ENCODE measurements at regions not wholly inside any gene's neighbourhood (a gene's known extent, or its start where the extent isn't known, plus 50 kb on each side); places are given as distances from the start of the nearest gene placed in this dataset.
"Not testable (repeated sequence)": the region's sequence is repeated elsewhere in the genome, so short reads cannot be mapped to it uniquely, and the experiment has no call there.

DNA sequence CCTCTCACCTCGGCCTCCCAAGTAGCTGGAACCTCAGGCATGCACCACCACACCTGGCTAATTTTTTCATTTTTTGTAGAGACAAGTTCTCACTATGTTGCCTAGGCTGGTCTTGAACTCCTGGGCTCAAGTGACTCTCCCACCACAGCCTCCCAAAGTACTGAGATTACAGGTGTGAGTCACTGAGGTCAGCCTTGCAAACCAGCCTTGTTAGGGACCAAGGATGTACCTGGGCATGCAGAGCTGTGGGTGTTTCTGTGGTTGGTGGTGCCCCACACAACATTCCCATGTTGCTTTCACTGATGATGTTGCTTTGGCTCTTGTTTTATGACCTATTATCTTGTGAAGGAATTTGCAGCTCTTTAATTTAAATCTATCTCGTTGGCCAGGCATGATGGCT lies 54.8 kb downstream of the OTUD1 start:
- ATAC-seq (no peak), DNase-seq (peak; percentile 12)

DNA sequence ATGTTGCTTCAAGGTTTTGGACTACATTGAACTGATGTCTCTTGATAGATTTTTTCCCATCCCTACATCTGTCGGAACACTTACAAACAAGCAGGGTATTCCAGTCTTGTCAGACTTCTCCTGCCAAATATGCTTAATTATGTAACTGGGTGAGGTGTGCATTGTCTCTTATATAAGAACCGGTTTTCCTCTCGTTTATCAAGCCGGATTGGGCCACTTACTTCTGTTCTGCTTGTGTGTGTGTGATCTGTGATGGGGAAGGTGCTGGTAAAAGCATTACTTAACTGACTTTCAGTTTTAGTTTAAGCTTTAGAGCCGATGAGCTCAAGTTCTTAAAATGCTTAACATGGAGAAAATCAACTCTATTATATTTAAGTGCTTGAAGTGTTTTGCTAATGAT lies 57.9 kb downstream of the OTUD1 start:
- ATAC-seq (no peak), DNase-seq (no peak)

DNA sequence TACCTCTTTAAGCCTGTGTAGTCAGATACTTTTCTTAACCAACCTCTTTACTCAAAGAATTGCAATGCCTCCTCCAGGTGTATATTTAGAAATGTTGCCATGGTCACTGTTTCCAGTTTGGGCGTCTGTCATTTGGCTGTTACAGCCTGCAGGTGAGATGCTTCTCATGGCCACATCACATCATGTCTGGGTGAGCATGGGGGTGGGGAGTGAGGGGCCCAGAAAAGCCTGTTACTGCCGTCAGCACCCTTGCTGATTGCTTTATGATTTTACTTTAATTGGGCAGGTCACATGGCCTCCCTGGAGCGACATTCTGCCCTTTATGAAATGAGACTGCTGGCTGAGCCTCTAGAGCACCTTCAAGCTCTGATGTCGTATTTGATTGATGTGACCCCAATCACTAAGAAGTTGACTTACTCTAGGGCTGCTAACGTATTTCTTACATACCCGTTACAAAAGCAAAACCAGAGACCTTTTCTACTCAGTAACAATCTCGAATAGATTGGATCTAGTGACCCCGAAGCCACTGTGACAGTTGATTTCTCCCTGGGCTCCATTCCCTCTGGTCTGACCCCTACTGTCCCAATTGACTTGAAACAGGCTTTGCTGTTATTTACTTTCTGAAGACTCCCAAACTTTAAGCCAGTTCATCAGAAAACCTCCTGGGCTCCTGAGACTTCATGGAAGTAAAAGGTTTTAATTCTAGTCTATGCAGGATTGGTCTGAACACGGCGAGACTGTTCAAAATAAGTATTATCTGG lies 60.7 kb downstream of the OTUD1 start:
- no peak for ATAC-seq
- no peak for DNase-seq

DNA sequence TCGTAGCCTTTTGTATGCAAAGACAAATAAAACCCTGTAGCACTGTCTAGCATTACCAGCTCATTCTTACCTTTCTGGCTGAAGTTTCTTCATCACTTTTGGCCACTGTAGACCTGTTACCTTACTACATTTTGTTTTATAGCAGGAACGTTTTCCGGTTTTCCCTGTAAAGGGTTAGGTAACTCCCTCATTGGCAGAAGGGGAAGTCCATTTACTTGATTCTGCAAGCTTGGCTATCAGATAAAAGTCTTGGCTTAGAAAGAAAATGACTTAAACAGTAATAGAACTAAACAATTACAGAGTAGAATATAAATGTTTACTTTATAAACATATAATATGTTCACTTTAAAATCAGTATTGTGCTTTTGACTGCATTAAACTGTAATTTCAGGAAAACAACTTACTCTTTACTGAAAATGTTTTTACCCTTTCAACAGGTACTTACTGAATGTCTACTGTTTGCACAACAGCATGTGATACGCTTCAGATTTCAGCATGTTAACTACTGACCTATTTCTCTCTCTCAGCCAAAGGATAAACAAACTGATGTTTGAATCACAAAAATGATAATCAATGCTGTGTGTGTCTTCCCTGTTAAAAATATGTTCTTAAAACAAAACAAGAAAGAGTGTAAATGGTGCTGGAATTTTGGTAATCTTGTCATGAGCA lies 67.1 kb downstream of the OTUD1 start:
- DNase-seq, result no peak
- ATAC-seq, result no peak

DNA sequence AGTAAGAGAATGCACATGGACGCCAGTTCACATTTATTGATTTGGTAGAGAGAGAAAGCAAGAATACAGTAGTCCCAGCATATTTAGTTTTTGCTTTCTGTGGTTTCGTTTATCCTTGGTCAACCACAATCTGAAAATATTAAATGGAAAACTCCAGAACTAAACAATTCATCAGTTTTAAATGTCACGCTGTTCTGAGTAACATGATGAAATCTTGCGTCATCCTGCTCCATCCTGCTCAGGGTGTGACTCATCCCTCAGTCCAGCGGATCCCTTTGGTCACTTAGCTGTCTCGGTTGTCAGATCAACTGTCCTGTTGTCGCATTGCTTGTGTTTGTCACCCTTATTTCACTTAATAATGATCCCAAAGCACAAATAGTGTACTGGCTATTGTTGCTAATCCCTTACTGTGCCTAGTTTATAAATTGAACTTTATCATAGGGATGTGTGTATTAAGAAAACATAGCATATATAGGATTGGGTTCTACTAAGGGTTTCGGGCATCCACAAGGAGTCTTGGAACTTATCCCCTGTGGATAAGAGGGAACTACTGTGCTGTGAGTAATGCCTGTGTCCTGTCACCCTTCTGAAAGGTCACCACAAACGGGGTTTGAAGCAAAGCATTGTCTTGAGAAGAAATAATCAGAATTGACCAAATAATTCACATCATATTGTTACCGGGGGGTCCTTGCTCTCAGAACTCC lies 73.6 kb downstream of the OTUD1 start:
- ATAC-seq (peak; percentile 35), DNase-seq (no peak)

DNA sequence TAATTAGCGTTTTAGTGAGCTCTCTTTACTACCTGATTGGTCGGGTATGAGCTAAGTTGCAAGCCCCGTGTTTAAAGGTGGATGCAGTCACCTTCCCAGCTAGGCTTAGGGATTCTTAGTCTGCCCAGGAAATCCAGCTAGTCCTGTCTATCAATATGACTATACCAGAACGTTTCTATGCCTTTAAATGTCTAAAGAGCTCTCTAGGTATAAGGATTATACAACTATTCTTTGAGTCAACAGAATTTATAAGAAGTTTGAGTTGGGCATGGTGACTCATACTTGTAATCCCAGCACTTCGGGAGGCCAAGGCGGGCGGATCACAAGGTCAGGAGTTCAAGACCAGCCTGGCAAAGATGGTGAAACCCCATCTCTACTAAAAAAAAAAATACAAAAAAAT lies 74.7 kb downstream of the OTUD1 start:
- ATAC-seq, DNase-seq: not testable (repeated sequence)

DNA sequence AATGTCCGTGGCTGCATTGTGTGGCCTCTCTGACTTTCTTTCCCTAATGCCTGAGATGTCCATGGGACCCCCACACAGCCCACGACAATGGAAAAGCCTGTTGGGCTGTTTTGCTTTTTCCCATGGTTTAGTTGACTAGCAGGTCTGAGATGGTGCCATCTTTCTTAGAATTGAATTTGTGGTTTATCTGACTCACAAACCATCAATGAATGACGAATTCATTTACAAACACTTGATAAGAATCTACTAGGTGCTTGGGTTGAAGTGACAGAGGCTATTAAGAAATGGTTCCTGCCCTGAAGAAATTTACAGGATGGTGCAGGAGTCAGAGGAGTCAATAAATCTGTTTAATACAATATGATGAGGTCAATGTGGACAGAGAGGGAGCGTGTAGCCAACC lies 75.4 kb downstream of the OTUD1 start:
- peak; percentile 79 for ATAC-seq
- DNase-seq, result peak; percentile 20

DNA sequence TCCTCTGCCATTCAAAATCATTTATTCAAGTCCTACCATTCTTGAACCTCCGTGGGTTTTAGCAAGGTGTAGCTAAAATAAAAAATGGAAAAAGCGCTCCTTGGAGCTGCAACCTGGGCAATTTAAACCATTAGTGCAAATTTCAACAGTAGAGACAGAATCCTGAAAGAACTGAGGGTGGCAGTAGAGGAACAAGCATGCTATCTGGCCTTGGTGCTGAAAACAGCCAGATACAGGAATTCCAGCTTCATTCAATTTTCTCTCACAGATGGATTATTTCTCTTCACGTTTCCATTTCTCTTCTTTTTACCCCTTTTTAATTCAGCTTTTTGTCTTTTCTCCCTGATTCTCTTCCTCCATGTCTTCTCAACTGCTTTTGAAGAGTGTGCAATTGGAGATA lies 77.7 kb downstream of the OTUD1 start:
- no peak for DNase-seq
- ATAC-seq, result no peak

DNA sequence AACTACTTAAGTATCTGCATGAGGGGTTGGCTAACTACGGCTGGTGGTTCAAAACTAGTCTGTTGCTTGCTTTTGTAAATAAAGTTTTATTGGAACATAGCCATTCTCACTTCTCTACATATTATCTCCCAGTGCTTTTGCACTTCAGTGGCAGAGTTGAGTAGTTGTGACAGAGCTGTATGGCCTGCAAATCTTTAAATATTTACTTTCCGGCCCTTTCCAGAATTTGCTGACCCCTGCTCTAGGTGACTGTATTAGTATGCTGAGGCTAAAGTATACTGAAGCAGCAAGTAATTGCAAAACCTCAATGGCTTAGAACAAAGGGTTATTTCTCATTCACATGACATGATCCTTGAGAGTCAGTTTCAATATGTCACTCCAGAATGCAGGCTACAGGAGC lies 78.3 kb downstream of the OTUD1 start:
- no peak for ATAC-seq
- no peak for DNase-seq

DNA sequence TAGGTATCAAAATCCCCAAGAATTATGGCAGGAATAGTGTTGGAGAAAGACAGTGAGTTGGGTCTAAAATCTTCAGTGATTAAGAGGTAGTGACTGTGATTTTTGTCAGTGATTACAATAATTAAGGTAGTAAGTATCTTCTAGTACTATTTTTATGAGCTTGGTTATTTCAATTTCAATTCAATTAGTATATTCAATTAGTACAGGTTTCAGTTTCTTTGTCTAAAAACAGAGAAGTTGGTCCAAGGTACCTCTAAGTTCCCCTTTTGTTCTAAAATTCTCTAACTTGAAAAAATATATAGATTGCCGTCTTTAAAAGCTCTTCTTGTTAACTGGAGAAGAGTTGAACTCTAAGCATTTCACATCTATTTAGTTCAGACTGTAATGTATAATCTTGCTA lies 82.9 kb downstream of the OTUD1 start:
- no peak for ATAC-seq
- no peak for DNase-seq

DNA sequence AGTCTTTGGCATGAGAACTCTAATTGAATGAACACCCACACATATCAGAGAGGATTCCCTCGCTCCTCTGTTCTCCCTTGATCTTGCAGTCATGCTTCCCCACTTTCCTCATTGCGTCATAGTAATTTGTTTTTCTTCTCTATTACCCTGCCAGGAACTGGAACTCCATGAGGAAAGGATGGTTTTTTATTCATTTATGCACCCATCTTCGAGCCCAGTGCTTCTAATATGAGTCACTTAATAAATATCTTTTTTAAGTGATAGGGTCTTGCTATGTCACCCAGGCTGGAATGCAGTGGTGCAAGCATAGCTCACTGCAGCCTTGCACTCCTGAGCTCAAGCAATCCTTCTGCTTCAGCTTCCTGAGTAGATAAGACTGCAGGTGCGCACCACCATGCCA lies 83.5 kb downstream of the OTUD1 start:
- no peak for DNase-seq

DNA sequence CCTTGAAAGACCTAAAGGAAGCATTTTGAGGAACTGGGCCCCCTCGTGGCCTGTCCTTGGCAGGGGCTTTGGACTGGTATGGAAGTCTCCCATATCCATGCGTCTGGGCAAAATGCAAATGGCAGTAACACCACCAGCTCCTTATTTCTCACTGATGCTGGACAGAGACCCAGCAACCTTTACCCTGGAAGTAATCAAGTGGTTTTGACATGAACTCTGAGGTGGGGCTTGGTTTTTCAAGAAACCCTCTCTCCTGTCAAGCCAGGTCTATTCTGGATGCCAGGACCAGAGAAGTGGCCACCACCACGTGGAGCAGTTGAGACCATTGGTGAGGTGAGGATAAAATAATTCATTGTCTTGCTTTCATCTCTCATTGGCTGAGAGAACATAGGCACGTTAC lies 84.4 kb downstream of the OTUD1 start:
- DNase-seq (no peak), ATAC-seq (no peak)

More for the DNA sequence above, 83.5 kb downstream of the OTUD1 start:
- no peak for ATAC-seq

DNA sequence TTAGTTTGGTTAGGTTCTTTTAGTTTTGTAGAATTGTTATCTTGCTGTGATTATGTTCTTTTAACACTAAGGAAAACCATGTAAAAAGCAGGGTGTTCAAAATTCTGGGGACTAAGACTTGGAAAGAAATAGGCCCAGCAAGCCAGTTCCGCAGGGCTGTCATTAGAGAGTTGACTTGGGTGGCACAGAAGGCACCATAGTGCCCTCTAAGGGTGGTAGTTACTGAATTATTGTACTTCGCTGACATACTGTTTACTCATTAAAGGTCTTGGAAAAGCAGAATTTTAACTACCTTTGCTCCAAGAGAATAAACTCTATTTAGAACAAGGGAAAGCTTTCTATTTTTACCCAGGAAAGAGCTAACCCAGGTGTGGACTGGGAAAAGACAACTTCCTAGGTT lies 86.5 kb downstream of the OTUD1 start:
- ATAC-seq (peak; percentile 59), DNase-seq (no peak)

DNA sequence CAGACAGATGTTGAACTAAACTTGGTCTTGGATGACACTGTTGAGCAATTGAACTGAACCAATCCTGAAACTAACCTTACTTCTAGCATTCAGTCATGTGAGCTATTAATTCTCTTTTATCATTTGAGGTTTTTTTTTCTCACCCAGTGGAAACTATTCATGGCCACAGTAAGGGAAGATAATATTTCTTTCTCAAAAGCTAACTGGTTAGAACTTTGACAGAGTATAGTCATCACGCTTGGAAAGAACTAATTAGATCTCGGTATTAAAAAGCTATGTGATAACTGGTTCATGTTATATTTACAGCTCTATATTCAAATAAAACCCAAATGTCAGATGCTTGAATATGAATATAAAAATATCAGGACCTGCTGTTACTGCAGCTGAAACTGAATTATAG lies 89.5 kb downstream of the OTUD1 start:
- DNase-seq (no peak), ATAC-seq (peak; percentile 26)

DNA sequence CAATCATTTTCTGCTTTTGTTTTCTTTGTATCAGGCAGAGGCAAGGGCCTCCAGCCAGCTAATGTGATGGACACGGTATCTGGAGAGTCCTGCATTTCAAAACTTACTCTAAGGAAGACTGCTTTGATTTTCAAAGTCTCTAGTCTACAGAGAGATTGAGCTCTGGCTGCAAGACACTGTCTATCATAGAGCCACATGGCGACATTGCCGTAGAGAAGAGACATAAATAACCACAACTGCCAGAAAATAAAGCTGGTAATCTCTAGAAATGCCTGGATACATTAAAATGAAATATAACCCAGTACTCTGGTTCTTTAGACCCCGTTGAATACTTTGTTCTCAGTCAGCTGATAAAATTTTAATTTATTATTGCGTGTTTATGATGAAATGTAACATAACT lies 90.8 kb downstream of the OTUD1 start:
- ATAC-seq (no peak), DNase-seq (no peak)

DNA sequence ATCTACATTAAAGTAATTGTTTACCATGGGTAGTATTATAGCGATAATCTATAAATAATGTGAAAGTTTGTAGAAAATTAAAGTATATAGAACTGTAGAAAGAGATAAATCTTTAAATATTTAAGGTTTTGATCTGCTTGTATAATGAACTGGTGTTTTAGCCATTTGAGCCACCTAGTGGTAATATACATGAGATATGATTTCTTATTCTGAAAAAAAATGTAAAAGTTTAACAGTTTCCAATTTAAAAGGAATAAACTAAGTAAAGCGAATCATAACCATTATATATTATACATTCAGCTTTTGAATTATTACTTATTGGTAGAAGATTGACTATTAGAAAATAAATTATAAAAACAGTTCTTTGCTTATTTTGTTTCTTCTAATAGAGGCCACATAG lies 91.2 kb downstream of the OTUD1 start:
- DNase-seq (no peak), ATAC-seq (no peak)

DNA sequence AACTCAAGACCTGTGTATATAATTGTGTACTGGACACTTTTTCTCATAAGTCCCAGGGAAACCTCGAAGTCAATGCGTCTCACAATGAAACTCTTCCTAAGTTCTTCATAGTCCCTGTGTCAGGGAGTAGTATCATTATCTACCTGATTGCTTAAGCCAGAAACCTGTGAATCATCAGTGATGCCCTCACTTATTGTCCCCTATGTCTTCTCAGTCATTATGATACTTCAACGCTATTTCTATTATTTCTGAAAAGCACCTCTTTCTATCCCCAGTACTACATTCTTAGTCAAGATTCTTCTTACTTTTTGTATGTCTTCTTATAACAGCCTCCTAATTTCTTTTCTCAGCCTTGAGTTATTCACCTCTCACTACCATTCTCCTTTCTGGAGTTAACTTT lies 94.3 kb downstream of the OTUD1 start:
- DNase-seq (no peak), ATAC-seq (peak; percentile 72)

DNA sequence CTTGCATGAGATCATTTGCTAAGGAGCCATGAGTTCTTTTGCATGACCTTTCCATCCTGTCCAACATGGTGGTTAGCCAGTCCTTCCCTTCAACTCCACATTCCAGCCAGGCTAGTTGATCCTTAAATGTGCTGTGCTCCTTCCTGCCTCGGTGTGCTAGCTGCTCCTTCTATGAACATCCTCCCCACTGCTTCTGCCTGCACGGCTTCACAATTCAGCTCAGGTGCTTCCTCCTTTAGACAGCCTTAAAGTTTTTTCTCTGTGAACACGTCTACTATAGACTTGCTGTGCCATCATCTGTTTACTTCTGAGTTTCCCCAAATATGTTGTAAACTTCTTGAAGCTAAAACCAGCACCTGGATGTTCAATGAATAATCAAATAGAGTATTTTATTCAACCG lies 95.5 kb downstream of the OTUD1 start:
- DNase-seq, result no peak
- no peak for ATAC-seq

DNA sequence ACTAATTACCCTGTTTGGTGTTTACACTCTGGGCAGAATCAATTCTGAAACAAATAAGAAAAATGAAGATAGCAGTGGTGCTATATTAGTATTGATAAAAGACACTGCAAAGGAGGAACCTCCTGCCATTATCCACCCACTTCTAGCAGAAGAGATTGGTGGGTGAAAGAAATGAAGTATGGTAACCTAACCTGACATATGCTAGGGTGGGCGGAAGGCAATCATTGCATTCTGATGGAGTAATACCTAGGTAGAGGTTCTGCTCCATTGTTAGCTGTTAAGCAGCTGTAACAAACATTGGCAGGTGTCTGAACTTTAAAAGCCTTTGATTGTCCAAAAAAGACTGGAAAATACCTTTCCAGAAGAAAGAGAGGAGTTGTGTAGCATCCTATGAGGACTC lies 95.9 kb downstream of the OTUD1 start:
- no peak for DNase-seq
- no peak for ATAC-seq

DNA sequence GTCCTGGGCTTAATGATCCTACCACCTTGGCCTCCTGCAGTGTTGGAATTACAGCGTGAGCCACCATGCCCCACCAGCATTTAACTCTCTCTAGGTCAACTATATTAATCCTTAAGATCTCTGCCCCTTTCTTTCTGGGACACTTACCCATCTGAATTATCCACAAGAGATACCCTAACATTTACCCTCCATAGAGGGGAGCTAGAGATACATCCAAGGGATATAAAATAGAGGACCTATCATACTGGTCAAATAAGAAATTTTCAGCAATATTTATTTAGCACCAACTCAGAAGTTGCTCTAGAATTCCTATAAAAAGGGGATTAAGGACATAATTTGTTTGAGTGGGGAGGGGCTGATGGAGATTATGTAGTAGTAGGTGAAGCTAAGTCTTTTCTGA lies 96.5 kb downstream of the OTUD1 start:
- DNase-seq (no peak), ATAC-seq (peak; percentile 49)

DNA sequence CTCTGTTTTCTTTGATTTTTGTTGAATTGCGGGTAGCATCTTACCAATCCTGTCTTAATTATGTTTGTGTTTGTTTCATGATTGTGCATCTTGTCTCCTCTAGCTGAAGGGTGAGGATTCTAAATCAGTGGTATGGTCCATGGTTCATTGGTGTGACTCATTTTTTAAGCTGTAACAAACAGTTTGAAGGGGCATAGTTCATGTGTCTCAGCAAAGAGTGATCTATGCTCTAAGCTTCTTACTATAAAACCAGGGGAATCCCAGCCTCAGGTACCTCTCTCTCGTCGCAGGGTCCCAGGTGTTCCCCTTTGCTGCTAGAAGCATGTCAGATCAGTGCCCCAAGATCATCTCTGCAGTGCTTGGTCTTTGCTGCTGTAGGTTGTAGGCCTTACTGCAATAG lies 100.1 kb downstream of the OTUD1 start:
- ATAC-seq (no peak), DNase-seq (no peak)

DNA sequence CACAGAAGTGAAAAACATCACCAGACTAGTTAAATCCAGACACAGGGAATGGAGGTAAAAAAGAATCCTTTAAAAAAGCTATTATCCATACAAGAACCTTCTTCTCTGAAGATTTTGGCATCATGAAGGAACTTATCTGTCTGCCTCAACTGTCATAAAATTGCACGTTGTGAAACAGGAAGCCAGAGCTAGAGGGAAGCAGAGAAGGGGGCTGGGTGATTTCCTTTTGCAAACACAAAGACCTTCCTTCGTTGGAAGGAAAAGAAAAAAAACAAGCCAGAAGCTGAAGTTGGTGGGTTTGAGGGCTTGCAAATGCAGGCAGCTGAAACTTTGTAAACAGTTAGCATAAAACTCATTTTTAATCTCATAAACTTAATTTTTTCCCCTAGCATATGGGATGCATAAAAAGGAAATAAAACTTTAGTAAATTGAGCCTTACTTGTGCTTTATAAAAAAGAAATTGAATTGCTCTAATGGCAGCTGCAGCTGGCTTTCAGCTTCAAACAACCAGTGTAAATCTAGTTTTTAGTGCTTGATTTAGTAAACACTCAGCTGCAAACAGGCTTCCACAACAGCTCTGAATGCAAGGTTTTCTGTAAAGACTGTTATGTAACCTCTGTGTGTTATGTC lies 101.6 kb downstream of the OTUD1 start:
- no peak for DNase-seq

More for the DNA sequence above, 101.6 kb downstream of the OTUD1 start:
- no peak for ATAC-seq
